GM19467 (cell line): ENCODE measurements at regions not wholly inside any gene's neighbourhood (a gene's known extent, or its start where the extent isn't known, plus 50 kb on each side); places are given as distances from the start of the nearest gene placed in this dataset.
"Not testable (repeated sequence)": the region's sequence is repeated elsewhere in the genome, so short reads cannot be mapped to it uniquely, and the experiment has no call there.

Experiments used
- ATAC-seq: cut with Tn5 transposase; IDR thresholded peaks from one replicate; pipeline ENCODE4 v1.9.1; 2021; ENCODE audit warnings: mild to moderate bottlenecking, moderate library complexity; ENCODE audit not compliant: unreplicated experiment

- ATAC-seq = no peak
These were observed 243.7 kb upstream of the RREB1 start for GRCh38 chr6:6863970-6864639.

GRCh38 chr6:6865611-6866010, 242.2 kb upstream of the RREB1 start:
- no peak for ATAC-seq

- no peak for ATAC-seq
These were observed 240.9 kb upstream of the RREB1 start for GRCh38 chr6:6866656-6867403.

GRCh38 chr6:6867404-6867799, 240.4 kb upstream of the RREB1 start:
- ATAC-seq = no peak

GRCh38 chr6:6869094-6869493, 238.7 kb upstream of the RREB1 start:
- ATAC-seq = no peak

GRCh38 chr6:6870921-6871320, 236.8 kb upstream of the RREB1 start:
- ATAC-seq = no peak

- no peak for ATAC-seq
These were observed 235.1 kb upstream of the RREB1 start for GRCh38 chr6:6872459-6873344.

- ATAC-seq = no peak
These were observed 234.0 kb upstream of the RREB1 start for GRCh38 chr6:6873778-6874177.

GRCh38 chr6:6875818-6876470, 231.8 kb upstream of the RREB1 start:
- no peak for ATAC-seq

GRCh38 chr6:6877792-6878191, 230.0 kb upstream of the RREB1 start:
- ATAC-seq = not testable (repeated sequence)

- no peak for ATAC-seq
These were observed 228.7 kb upstream of the RREB1 start for GRCh38 chr6:6878887-6879585.

GRCh38 chr6:6879586-6879974, 228.2 kb upstream of the RREB1 start:
- ATAC-seq = not testable (repeated sequence)

- no peak for ATAC-seq
These were observed 226.9 kb upstream of the RREB1 start for GRCh38 chr6:6880745-6881437.

- no peak for ATAC-seq
These were observed 226.1 kb upstream of the RREB1 start for GRCh38 chr6:6881438-6882225.

- ATAC-seq = no peak
These were observed 225.2 kb upstream of the RREB1 start for GRCh38 chr6:6882592-6882991.

- ATAC-seq = no peak
These were observed 224.8 kb upstream of the RREB1 start for GRCh38 chr6:6883011-6883410.

GRCh38 chr6:6884193-6884627, 223.6 kb upstream of the RREB1 start:
- no peak for ATAC-seq

GRCh38 chr6:6884916-6885315, 222.8 kb upstream of the RREB1 start:
- no peak for ATAC-seq
